Mucosa of descending colon (tissue), 3 donors: ENCODE measurements at regions not wholly inside any gene's neighbourhood (a gene's known extent, or its start where the extent isn't known, plus 50 kb on each side); places are given as distances from the start of the nearest gene placed in this dataset.
A peak's percentile ranks its signal among the peaks of the same experiment; 100 is the strongest.

Experiments
- ATAC-seq: fragments of 200-7000 bp; cut with Tn5 transposase; one replicate; pipeline ENCODE4 v1.9.1; 2020; ENCODE audit warnings: mild to moderate bottlenecking, moderate library complexity
- DNase-seq, 3 donors: peaks; one replicate each; pipeline ENCODE4 v3.0.0-alpha.2; 2020
- H3K36me3 ChIP-seq: fragments of 200-600 bp; one replicate; pipeline ENCODE4 v1.8.0; 2021; ENCODE audit warnings: low read depth, mild to moderate bottlenecking
- H3K4me1 ChIP-seq: fragments of 200-600 bp; one replicate; pipeline ENCODE4 v1.8.0; 2021; ENCODE audit warnings: low read depth, mild to moderate bottlenecking
- H3K4me3 ChIP-seq: fragments of 200-600 bp; one replicate; pipeline ENCODE4 v1.8.0; 2021; ENCODE audit warnings: mild to moderate bottlenecking
- H3K9me3 ChIP-seq: fragments of 200-600 bp; one replicate; pipeline ENCODE4 v1.8.0; 2021; ENCODE audit warnings: mild to moderate bottlenecking
- CTCF ChIP-seq: fragments of 200-600 bp; IDR thresholded peaks from one replicate; pipeline ENCODE4 v1.8.0; 2022; ENCODE audit warnings: antibody characterized with exemption, mild to moderate bottlenecking
- intact Hi-C, 2 donors: fragments of 100-400 bp; cut with DNase I in 1 of 2; cut with micrococcal nuclease in 1 of 2; formaldehyde crosslinking; loops; one replicate each; pipeline versions ENCODE4 v1.11.0 to v1.11.1; 2022; cut with DNase I, micrococcal nuclease
- donor health status: DM: no; HTN: no; CAD: no; lungs with moderate emphysema.
- donor health status: DM: no; HTN: no; CAD: no.
- donor health status: DM: no; HTN: yes; CAD: no.

GRCh38 chr10:117477961-117478670, 64.4 kb upstream of the EMX2 start:
- no peak for TF ChIP-seq CTCF
- intact Hi-C loops = no loop called here
- H3K9me3 ChIP-seq = no peaks in the 10 kb centered on the region
- ATAC-seq = peak; percentile 35
- no peak overlapping the region for H3K4me3 ChIP-seq
- no peak for DNase-seq
- no peaks in the 10 kb centered on the region for H3K4me1 ChIP-seq
- no peaks in the 10 kb centered on the region for H3K36me3 ChIP-seq

- Histone ChIP-seq H3K9me3 (no peaks in the 10 kb centered on the region), H3K36me3 (no peaks in the 10 kb centered on the region), H3K4me1 (no peaks in the 10 kb centered on the region), H3K4me3 (no peak overlapping the region)
- intact Hi-C loops = no loop called here
- TF ChIP-seq CTCF = no peak
- ATAC-seq = no peak
- DNase-seq = no peak
Observed at GRCh38 chr10:117477211-117477947, 65.2 kb upstream of the EMX2 start.

- ATAC-seq (no peak), DNase-seq (no peak)
- intact Hi-C loops = no loop called here
- H3K4me3 ChIP-seq = no peak overlapping the region
- H3K9me3 ChIP-seq = no peaks in the 10 kb centered on the region
- H3K4me1 ChIP-seq = no peaks in the 10 kb centered on the region
- H3K36me3 ChIP-seq = no peaks in the 10 kb centered on the region
- TF ChIP-seq CTCF = no peak
Observed at GRCh38 chr10:117476716-117477115, 65.8 kb upstream of the EMX2 start.

- H3K9me3 ChIP-seq = no peaks in the 10 kb centered on the region
- DNase-seq = no peak
- intact Hi-C loops = no loop called here
- no peak for TF ChIP-seq CTCF
- H3K4me1 ChIP-seq = no peaks in the 10 kb centered on the region
- no peaks in the 10 kb centered on the region for H3K36me3 ChIP-seq
- no peak for ATAC-seq
- no peak overlapping the region for H3K4me3 ChIP-seq
Observed at GRCh38 chr10:117476281-117476680, 66.3 kb upstream of the EMX2 start.

GRCh38 chr10:117472872-117473271, 69.7 kb upstream of the EMX2 start:
- DNase-seq (no peak), ATAC-seq (no peak)
- Histone ChIP-seq H3K36me3 (no peaks in the 10 kb centered on the region), H3K9me3 (no peaks in the 10 kb centered on the region), H3K4me1 (no peaks in the 10 kb centered on the region), H3K4me3 (no peak overlapping the region)
- TF ChIP-seq CTCF = no peak
- intact Hi-C loops = no loop called here
